Nephron progenitor cell (in vitro differentiated cells): ENCODE measurements at regions not wholly inside any gene's neighbourhood (a gene's known extent, or its start where the extent isn't known, plus 50 kb on each side); places are given as distances from the start of the nearest gene placed in this dataset.

Source experiments
- DNase-seq: peaks from one replicate; pipeline ENCODE4 v3.0.0; 2021
- H3K27ac Mint-ChIP-seq: 2 replicates; pipeline ENCODE4 v1.8.0; 2021; ENCODE audit warnings: mild to moderate bottlenecking, moderate library complexity, mixed read lengths
- H3K27me3 Mint-ChIP-seq: 2 replicates; pipeline ENCODE4 v1.8.0; 2021; ENCODE audit warnings: mild to moderate bottlenecking, low read depth, mixed read lengths; ENCODE audit not compliant: poor library complexity
- H3K36me3 Mint-ChIP-seq: 2 replicates; pipeline ENCODE4 v1.8.0; 2021; ENCODE audit warnings: low read depth, mixed read lengths
- H3K4me1 Mint-ChIP-seq: 2 replicates; pipeline ENCODE4 v1.8.0; 2021; ENCODE audit warnings: mixed read lengths
- H3K4me3 Mint-ChIP-seq: 2 replicates; pipeline ENCODE4 v1.8.0; 2021; ENCODE audit warnings: mild to moderate bottlenecking, moderate library complexity, mixed read lengths
- H3K9me3 Mint-ChIP-seq: 2 replicates; pipeline ENCODE4 v1.8.0; 2021; ENCODE audit warnings: mild to moderate bottlenecking, moderate library complexity, mixed read lengths
- CTCF ChIP-seq: fragments of 200-600 bp; sonication (generic); IDR thresholded peaks from 2 replicates; pipeline ENCODE4 v1.5.0; 2021; ENCODE audit warnings: antibody characterized with exemption

DNA sequence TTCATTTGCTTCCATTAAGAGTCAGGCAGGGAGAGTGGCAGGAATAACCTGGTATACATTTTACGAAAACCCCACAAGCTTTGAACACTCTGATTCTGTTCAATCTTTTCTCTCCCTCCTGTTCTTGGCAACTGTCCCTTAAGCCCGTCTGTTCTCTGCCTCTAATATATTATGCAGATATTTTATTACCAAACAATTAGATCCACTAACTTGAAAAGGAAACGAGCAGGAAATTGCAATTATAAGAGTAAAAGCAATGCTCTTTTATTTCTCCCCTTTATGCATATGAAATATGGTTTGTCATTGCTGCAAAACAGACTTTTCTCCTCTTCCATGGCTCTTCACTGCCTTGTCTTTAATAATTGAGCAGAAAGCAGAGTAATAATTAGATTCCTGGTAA lies 149.1 kb upstream of the CELF4 start:
- no peak for TF ChIP-seq CTCF
- Mint-ChIP-seq H3K4me3 (no peak overlapping the region), H3K9me3 (no peaks in the 10 kb centered on the region), H3K4me1 (no peaks in the 10 kb centered on the region), H3K36me3 (no peaks in the 10 kb centered on the region), H3K27me3 (peaks cover 10% of the 10 kb centered on the region), H3K27ac (no peak overlapping the region)
- no peak for DNase-seq

DNA sequence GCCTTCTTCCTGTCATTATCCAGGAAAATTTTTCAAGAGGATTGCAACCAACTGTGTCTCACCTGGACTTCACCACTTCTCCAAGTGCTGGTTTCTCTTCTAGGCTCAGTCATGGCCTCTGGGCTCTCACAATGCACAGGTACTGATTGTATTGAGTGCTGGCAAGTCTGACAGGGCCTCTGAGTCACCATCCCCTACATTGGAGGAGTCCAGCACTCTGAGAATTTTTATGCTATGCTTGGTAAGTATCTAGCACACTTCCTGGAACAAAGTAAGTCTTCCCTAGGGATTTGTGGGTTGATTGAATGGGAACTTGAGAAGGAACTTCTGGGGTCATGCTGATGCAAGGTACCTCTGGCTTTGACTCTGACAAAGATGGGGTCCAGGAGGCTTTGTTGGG lies 147.2 kb upstream of the CELF4 start:
- H3K4me3 Mint-ChIP-seq, result no peak overlapping the region
- H3K27me3 Mint-ChIP-seq, result peaks cover 5% of the 10 kb centered on the region
- no peaks in the 10 kb centered on the region for H3K4me1 Mint-ChIP-seq
- H3K36me3 Mint-ChIP-seq, result no peaks in the 10 kb centered on the region
- no peak for DNase-seq
- no peak for TF ChIP-seq CTCF
- no peak overlapping the region for H3K27ac Mint-ChIP-seq
- no peaks in the 10 kb centered on the region for H3K9me3 Mint-ChIP-seq

GRCh38 chr18:37711766-37712505 lies 146.3 kb upstream of the CELF4 start:
- H3K36me3 Mint-ChIP-seq, result no peaks in the 10 kb centered on the region
- H3K27ac Mint-ChIP-seq, result no peak overlapping the region
- no peak for DNase-seq
- TF ChIP-seq CTCF, result no peak
- no peak overlapping the region for H3K4me3 Mint-ChIP-seq
- H3K27me3 Mint-ChIP-seq, result peaks cover 5% of the 10 kb centered on the region
- no peaks in the 10 kb centered on the region for H3K9me3 Mint-ChIP-seq
- H3K4me1 Mint-ChIP-seq, result no peaks in the 10 kb centered on the region

GRCh38 chr18:37710726-37711125 lies 145.1 kb upstream of the CELF4 start:
- Mint-ChIP-seq H3K27me3 (peaks cover 13% of the 10 kb centered on the region), H3K9me3 (no peaks in the 10 kb centered on the region), H3K36me3 (no peaks in the 10 kb centered on the region)

DNA sequence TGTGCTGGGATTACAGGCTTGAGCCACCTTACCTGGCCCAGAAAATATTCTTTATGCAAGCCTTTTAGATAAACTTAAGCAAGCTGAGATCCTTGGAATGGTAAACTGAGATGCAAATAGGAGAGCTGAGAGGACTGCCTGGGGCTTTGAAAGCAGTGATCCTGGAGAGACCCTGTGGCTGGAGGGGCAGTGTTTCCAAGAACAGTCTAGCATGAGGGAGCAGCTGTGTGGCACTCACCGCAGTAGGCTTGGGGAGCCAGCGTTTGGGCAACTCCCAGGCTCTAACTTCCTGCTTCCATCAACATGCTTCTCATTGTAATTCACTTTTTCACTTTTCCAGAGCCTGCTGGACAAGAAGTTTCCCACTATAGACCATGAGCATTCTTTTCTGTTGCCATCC lies 144.1 kb upstream of the CELF4 start:
- Mint-ChIP-seq H3K4me1 (no peaks in the 10 kb centered on the region), H3K9me3 (no peaks in the 10 kb centered on the region), H3K4me3 (no peak overlapping the region), H3K27me3 (peaks cover 15% of the 10 kb centered on the region), H3K36me3 (no peaks in the 10 kb centered on the region), H3K27ac (no peak overlapping the region)
- DNase-seq, result no peak
- TF ChIP-seq CTCF, result no peak

More at GRCh38 chr18:37710726-37711125, 145.1 kb upstream of the CELF4 start:
- Mint-ChIP-seq H3K4me1 (no peaks in the 10 kb centered on the region), H3K27ac (no peak overlapping the region), H3K4me3 (no peak overlapping the region)
- no peak for DNase-seq
- TF ChIP-seq CTCF, result no peak

- Mint-ChIP-seq H3K4me1 (no peaks in the 10 kb centered on the region), H3K27me3 (peaks cover 12% of the 10 kb centered on the region), H3K9me3 (no peaks in the 10 kb centered on the region)
These were observed 139.4 kb upstream of the CELF4 start for GRCh38 chr18:37705016-37705415.

More at GRCh38 chr18:37705016-37705415, 139.4 kb upstream of the CELF4 start:
- Mint-ChIP-seq H3K4me3 (no peak overlapping the region), H3K36me3 (no peaks in the 10 kb centered on the region), H3K27ac (no peak overlapping the region)
- no peak for DNase-seq
- TF ChIP-seq CTCF, result no peak
